Activated naive CD8-positive, alpha-beta T cell treated with anti-CD3 and anti-CD28 coated beads, Interleukin-2, amount 50 U/mL, for 24 hours (primary cell): ENCODE measurements at regions not wholly inside any gene's neighbourhood (a gene's known extent, or its start where the extent isn't known, plus 50 kb on each side); places are given as distances from the start of the nearest gene placed in this dataset.

ENCODE experiments used
- ATAC-seq: fragments of 150-1000 bp; cut with Tn5 transposase; one replicate; pipeline ENCODE4 v1.10.0; 2021
- DNase-seq: peaks from one replicate; pipeline ENCODE4 v3.0.0; 2021
- H3K27ac Mint-ChIP-seq: one replicate; pipeline ENCODE4 v1.8.0; 2021; ENCODE audit warnings: mild to moderate bottlenecking, mixed read lengths
- H3K27me3 Mint-ChIP-seq: one replicate; pipeline ENCODE4 v1.8.0; 2021; ENCODE audit warnings: mixed read lengths
- H3K36me3 Mint-ChIP-seq: one replicate; pipeline ENCODE4 v1.8.0; 2021; ENCODE audit warnings: low read depth, mixed read lengths
- H3K4me1 Mint-ChIP-seq: one replicate; pipeline ENCODE4 v1.8.0; 2021; ENCODE audit warnings: mixed read lengths
- H3K4me3 Mint-ChIP-seq: one replicate; pipeline ENCODE4 v1.8.0; 2021; ENCODE audit warnings: mild to moderate bottlenecking, moderate library complexity, mixed read lengths
- H3K9me3 Mint-ChIP-seq: one replicate; pipeline ENCODE4 v1.8.0; 2021; ENCODE audit warnings: mixed read lengths

DNA sequence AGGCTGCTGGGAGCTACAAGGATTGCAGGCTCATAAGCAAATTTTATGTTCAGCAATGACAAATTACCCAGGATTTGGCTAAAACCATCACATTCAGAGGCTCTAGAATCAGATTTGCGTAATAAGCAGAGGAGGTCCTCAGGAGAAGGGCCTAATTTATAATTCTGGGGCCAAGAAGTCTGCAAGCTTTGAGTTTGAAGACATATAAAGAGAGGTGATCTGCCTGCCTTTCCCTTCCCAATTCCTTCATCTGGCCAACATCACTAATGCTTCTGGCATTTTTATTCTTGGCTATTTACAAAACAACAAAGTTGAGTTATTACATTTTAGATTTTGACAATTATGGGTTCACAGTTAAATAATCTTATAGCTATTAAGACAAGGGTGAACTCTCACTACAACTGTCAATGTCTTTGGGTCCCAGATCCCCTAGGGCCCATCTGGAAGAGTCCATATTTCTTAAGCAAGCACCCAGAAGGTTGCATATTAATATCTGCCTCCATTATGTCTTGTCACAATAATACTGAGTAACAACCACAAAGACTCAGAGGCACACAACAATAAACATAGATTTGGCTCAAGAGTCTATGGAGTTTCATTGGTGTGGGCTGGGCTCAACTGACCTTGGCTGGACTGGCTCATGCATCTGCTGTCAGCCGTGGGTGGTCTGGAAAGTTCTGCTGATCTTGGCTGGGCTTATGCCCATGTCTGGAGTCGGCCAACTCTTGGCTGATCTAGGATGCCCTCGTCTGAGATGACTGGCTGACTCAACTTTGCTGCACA is 67.2 kb upstream of the CD82 start:
- no peaks in the 10 kb centered on the region for H3K9me3 Mint-ChIP-seq
- DNase-seq, result no peak
- no peak for ATAC-seq

GRCh38 chr11:44502506-44502905 is 63.0 kb upstream of the CD82 start:
- ATAC-seq, result no peak
- H3K27me3 Mint-ChIP-seq, result peaks cover 7% of the 10 kb centered on the region
- H3K9me3 Mint-ChIP-seq, result peaks cover 4% of the 10 kb centered on the region

More for the DNA sequence above, 67.2 kb upstream of the CD82 start:
- Mint-ChIP-seq H3K4me3 (no peak overlapping the region), H3K4me1 (no peaks in the 10 kb centered on the region), H3K27ac (no peak overlapping the region), H3K27me3 (peaks cover 4% of the 10 kb centered on the region), H3K36me3 (no peaks in the 10 kb centered on the region)

DNA sequence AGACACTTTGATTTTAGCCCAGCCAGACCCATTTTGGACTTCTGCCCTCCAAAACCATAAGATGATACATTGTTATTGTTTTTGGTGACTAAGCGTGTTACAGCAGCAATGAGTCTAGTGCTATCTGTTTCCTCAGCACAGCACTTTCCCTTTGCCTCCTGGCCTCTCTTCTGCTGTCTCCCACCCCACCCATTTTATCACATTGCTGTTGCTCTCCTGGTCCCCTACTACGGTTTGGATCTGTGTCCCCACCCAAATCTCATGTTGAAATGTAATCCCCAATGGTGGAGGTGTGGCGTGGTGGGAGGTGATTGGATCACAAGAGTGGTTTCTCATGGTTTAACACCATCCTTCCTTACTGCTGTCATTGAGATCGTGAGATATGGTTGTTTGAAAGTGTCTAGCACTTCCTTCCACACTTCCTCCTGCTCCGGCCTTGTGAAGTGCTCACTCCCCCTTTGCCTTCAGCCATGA is 59.8 kb upstream of the CD82 start:
- no peaks in the 10 kb centered on the region for H3K36me3 Mint-ChIP-seq
- no peak overlapping the region for H3K4me3 Mint-ChIP-seq
- H3K27me3 Mint-ChIP-seq, result peaks cover 9% of the 10 kb centered on the region
- H3K4me1 Mint-ChIP-seq, result no peaks in the 10 kb centered on the region
- DNase-seq, result no peak
- ATAC-seq, result no peak
- peaks cover 5% of the 10 kb centered on the region for H3K9me3 Mint-ChIP-seq
- no peak overlapping the region for H3K27ac Mint-ChIP-seq

More at GRCh38 chr11:44502506-44502905, 63.0 kb upstream of the CD82 start:
- Mint-ChIP-seq H3K27ac (no peak overlapping the region), H3K4me3 (no peak overlapping the region), H3K4me1 (no peaks in the 10 kb centered on the region), H3K36me3 (no peaks in the 10 kb centered on the region)
- DNase-seq, result no peak

DNA sequence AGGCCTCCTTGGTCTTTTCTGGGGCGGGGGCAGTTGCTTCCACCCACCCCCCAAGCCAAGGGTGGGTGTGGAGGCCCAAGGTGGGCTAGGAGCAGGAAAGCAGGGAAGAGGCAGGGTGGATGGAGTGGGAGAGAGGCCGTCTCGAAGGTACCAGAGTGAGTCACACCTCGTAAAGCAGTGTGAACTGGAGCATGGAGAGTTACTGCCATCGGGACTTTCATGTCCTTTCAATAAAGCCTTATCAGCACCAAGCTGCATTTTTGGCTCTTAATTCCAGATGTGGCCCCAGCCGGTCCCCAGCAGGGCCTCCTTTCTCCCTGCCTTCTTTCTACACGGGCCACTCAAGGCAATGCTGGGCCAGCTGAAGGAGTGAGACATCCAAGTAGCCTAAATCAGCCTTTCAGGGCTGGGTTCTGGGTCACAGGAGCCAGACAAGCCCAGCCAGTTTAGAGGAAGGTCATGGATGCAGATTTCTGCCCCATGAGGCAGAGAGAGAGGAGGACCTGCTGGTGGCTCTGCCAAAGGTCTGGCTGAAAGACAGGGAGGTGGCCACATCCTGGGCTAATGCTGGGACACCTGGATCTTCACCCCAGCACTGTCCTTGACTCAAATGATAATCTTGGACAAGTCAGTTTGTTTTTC is 59.0 kb upstream of the CD82 start:
- H3K27me3 Mint-ChIP-seq, result peaks cover 12% of the 10 kb centered on the region
- no peak for ATAC-seq
- no peaks in the 10 kb centered on the region for H3K36me3 Mint-ChIP-seq
- H3K27ac Mint-ChIP-seq, result no peak overlapping the region
- H3K4me3 Mint-ChIP-seq, result no peak overlapping the region
- peaks cover 5% of the 10 kb centered on the region for H3K9me3 Mint-ChIP-seq
- no peaks in the 10 kb centered on the region for H3K4me1 Mint-ChIP-seq
- no peak for DNase-seq

DNA sequence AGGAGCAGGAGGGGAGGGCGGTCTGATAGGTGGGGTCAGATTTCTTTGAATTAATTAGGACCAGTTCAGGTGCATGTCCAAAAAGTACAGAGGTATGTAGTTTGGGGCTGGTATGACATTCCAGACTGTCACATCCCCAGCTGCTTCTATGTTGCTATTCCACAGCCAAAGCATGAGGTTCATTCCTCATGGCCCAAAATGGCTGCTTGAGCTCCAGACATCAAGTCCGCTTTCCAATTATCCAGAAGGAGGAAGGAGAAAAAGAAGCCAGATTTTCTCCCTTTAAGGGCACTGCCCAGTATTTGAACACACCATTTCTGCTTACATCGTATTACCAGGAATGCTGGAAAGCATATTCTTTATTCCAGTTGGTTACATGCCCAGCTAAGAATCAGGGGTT is 58.0 kb upstream of the CD82 start:
- Mint-ChIP-seq H3K36me3 (no peaks in the 10 kb centered on the region), H3K27me3 (peaks cover 12% of the 10 kb centered on the region), H3K27ac (no peak overlapping the region), H3K9me3 (peaks cover 5% of the 10 kb centered on the region), H3K4me3 (no peak overlapping the region), H3K4me1 (no peaks in the 10 kb centered on the region)
- no peak for ATAC-seq
- no peak for DNase-seq

DNA sequence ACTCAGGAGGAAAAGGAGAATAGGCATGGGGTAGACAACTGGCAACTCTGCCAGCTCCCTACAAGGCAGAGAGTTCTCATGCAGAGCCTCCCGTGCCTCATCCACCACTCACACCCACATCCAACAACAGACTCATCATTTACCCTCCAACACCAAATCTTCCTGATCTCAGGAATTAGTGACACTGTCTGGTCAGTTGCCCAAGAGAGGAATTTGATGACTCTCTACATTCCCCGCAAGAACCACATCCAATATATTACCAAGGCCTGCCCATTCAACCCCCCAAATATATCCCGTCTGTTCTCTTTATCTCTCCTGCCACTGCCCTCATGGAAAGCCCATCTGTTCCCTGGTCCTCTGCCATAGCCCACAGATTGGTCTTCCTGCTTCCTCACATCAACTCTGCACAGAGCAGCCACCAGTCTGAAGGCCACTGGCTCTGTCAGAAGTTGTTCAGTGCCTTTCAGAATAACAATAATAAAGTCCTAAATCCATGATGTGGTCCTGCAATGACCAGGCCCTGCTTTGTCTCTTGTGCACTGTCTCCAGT is 57.5 kb upstream of the CD82 start:
- no peak for DNase-seq
- Mint-ChIP-seq H3K27ac (no peak overlapping the region), H3K27me3 (peaks cover 12% of the 10 kb centered on the region), H3K36me3 (no peaks in the 10 kb centered on the region), H3K4me1 (no peaks in the 10 kb centered on the region), H3K4me3 (no peak overlapping the region), H3K9me3 (peaks cover 5% of the 10 kb centered on the region)
- ATAC-seq, result no peak

GRCh38 chr11:44509296-44509695 is 56.2 kb upstream of the CD82 start:
- Mint-ChIP-seq H3K4me3 (no peak overlapping the region), H3K4me1 (no peaks in the 10 kb centered on the region), H3K27ac (no peak overlapping the region), H3K36me3 (no peaks in the 10 kb centered on the region), H3K9me3 (peaks cover 5% of the 10 kb centered on the region), H3K27me3 (peaks cover 12% of the 10 kb centered on the region)
- DNase-seq (no peak), ATAC-seq (no peak)

GRCh38 chr11:44510372-44510771 is 55.1 kb upstream of the CD82 start:
- H3K4me3 Mint-ChIP-seq, result no peak overlapping the region
- peaks cover 5% of the 10 kb centered on the region for H3K9me3 Mint-ChIP-seq
- H3K36me3 Mint-ChIP-seq, result no peaks in the 10 kb centered on the region
- ATAC-seq (no peak), DNase-seq (no peak)
- H3K4me1 Mint-ChIP-seq, result no peaks in the 10 kb centered on the region
- peaks cover 12% of the 10 kb centered on the region for H3K27me3 Mint-ChIP-seq
- H3K27ac Mint-ChIP-seq, result no peak overlapping the region

GRCh38 chr11:44512818-44513217 is 52.6 kb upstream of the CD82 start:
- peaks cover 7% of the 10 kb centered on the region for H3K27me3 Mint-ChIP-seq
- no peak for DNase-seq
- H3K9me3 Mint-ChIP-seq, result no peaks in the 10 kb centered on the region

GRCh38 chr11:44515048-44515447 is 50.4 kb upstream of the CD82 start:
- no peak for ATAC-seq

More at GRCh38 chr11:44512818-44513217, 52.6 kb upstream of the CD82 start:
- H3K4me3 Mint-ChIP-seq, result no peak overlapping the region
- no peak for ATAC-seq
- H3K27ac Mint-ChIP-seq, result no peak overlapping the region
- H3K4me1 Mint-ChIP-seq, result no peaks in the 10 kb centered on the region
- no peaks in the 10 kb centered on the region for H3K36me3 Mint-ChIP-seq

More at GRCh38 chr11:44515048-44515447, 50.4 kb upstream of the CD82 start:
- no peak overlapping the region for H3K27ac Mint-ChIP-seq
- H3K4me1 Mint-ChIP-seq, result no peaks in the 10 kb centered on the region
- H3K9me3 Mint-ChIP-seq, result no peaks in the 10 kb centered on the region
- DNase-seq, result no peak
- H3K27me3 Mint-ChIP-seq, result peaks cover 9% of the 10 kb centered on the region
- no peaks in the 10 kb centered on the region for H3K36me3 Mint-ChIP-seq
- no peak overlapping the region for H3K4me3 Mint-ChIP-seq
